Right lobe of liver (tissue), 4 donors: ENCODE measurements at regions not wholly inside any gene's neighbourhood (a gene's known extent, or its start where the extent isn't known, plus 50 kb on each side); places are given as distances from the start of the nearest gene placed in this dataset.

Experiments used
- CTCF ChIP-seq, 4 donors: fragments of 200-600 bp in 3 of 4; fragments of 450-650 bp in 1 of 4; IDR thresholded peaks; one replicate each; pipeline versions ENCODE4 v1.5.1 to v1.8.0; 2016 to 2022; ENCODE audit warnings: antibody characterized with exemption in 4 of 4, mild to moderate bottlenecking in 2 of 4
- POLR2A ChIP-seq: fragments of 450-650 bp; IDR thresholded peaks from one replicate; pipeline ENCODE4 v1.6.1; 2017; ENCODE audit warnings: antibody characterized with exemption, mild to moderate bottlenecking
- donor health status: DM: no; HTN: no; CAD: no.
- donor health status: DM: no; HTN: no; CAD: no.
- donor health status: DM: no; HTN: yes; CAD: no.

- TF ChIP-seq CTCF (IDR thresholded peaks at IDR 0.05) (no peak), POLR2A (no peak)
These were observed 119.5 kb downstream of the CAVIN4 start for GRCh38 chr9:100697339-100697738.
